ENCODE measurements at regions not wholly inside any gene's neighbourhood (a gene's known extent, or its start where the extent isn't known, plus 50 kb on each side); places are given as distances from the start of the nearest gene placed in this dataset.

GRCh38 chrX:43481576-43481975 is 174.5 kb upstream of the MAOA start:
- no peak for TF ChIP-seq CTCF (conservative IDR thresholded peaks at IDR 0.05)
- no peak for TF ChIP-seq ZFX (IDR thresholded peaks at IDR 0.05)
- H3K27ac ChIP-seq: no peak overlapping the region

GRCh38 chrX:43493756-43494155 is 162.3 kb upstream of the MAOA start:
- H3K27ac ChIP-seq: no peak overlapping the region
- TF ChIP-seq CTCF (conservative IDR thresholded peaks at IDR 0.05) (no peak), ZFX (IDR thresholded peaks at IDR 0.05) (no peak)

GRCh38 chrX:43500246-43500645 is 155.9 kb upstream of the MAOA start:
- TF ChIP-seq ZFX (IDR thresholded peaks at IDR 0.05): no peak
- no peak for TF ChIP-seq CTCF (conservative IDR thresholded peaks at IDR 0.05)
- no peak overlapping the region for H3K27ac ChIP-seq

- TF ChIP-seq ZFX (IDR thresholded peaks at IDR 0.05) (no peak), CTCF (conservative IDR thresholded peaks at IDR 0.05) (no peak)
- no peak overlapping the region for H3K27ac ChIP-seq
These were observed 155.0 kb upstream of the MAOA start for GRCh38 chrX:43500996-43501694.

- TF ChIP-seq CTCF (conservative IDR thresholded peaks at IDR 0.05) (no peak), ZFX (IDR thresholded peaks at IDR 0.05) (no peak)
- no peak overlapping the region for H3K27ac ChIP-seq
These were observed 151.7 kb upstream of the MAOA start for GRCh38 chrX:43504394-43504793.

GRCh38 chrX:43505769-43506168 is 150.3 kb upstream of the MAOA start:
- TF ChIP-seq ZFX (IDR thresholded peaks at IDR 0.05): no peak
- no peak for TF ChIP-seq CTCF (conservative IDR thresholded peaks at IDR 0.05)

GRCh38 chrX:43508694-43509093 is 147.4 kb upstream of the MAOA start:
- TF ChIP-seq CTCF (conservative IDR thresholded peaks at IDR 0.05) (no peak), ZFX (IDR thresholded peaks at IDR 0.05) (no peak)
- H3K27ac ChIP-seq: no peak overlapping the region

More at GRCh38 chrX:43505769-43506168, 150.3 kb upstream of the MAOA start:
- H3K27ac ChIP-seq: no peak overlapping the region
